GM23338 (cell line): ENCODE measurements at regions not wholly inside any gene's neighbourhood (a gene's known extent, or its start where the extent isn't known, plus 50 kb on each side); places are given as distances from the start of the nearest gene placed in this dataset.
"Not testable (repeated sequence)": the region's sequence is repeated elsewhere in the genome, so short reads cannot be mapped to it uniquely, and the experiment has no call there.

Source experiments
- ATAC-seq: fragments of 200-7000 bp; cut with Tn5 transposase; 3 replicates; pipeline ENCODE4 v1.9.1; 2020
- DNase-seq: peaks from one replicate; pipeline ENCODE4 v3.0.0-alpha.2; 2015; ENCODE audit warnings: low spot score
- H2AFZ ChIP-seq: fragments of 200-600 bp; sonication (generic); 2 replicates; pipeline ENCODE4 v1.8.0; 2016; ENCODE audit warnings: antibody characterized with exemption, mild to moderate bottlenecking, moderate library complexity
- H3F3A ChIP-seq: fragments of 200-600 bp; sonication (generic); replicated peaks from 2 replicates; pipeline ENCODE4 v1.8.0; 2017; ENCODE audit warnings: antibody characterized with exemption, mixed run types, low read depth
- H3K27ac ChIP-seq: fragments of 200-600 bp; sonication (generic); 2 replicates; pipeline ENCODE4 v1.6.1; 2016; ENCODE audit warnings: low read depth
- H3K27me3 ChIP-seq: fragments of 200-600 bp; sonication (generic); 2 replicates; pipeline ENCODE4 v1.8.0; 2016; ENCODE audit warnings: mild to moderate bottlenecking, mixed run types, moderate library complexity; ENCODE audit not compliant: insufficient read depth
- H3K36me3 ChIP-seq: fragments of 200-600 bp; sonication (generic); 2 replicates; pipeline ENCODE4 v1.8.0; 2016; ENCODE audit warnings: mild to moderate bottlenecking; ENCODE audit not compliant: insufficient read depth
- H3K4me1 ChIP-seq: fragments of 200-600 bp; sonication (generic); 2 replicates; pipeline ENCODE4 v1.8.0; 2016; ENCODE audit warnings: mild to moderate bottlenecking, moderate library complexity; ENCODE audit not compliant: insufficient read depth
- H3K4me2 ChIP-seq: fragments of 200-600 bp; sonication (generic); 2 replicates; pipeline ENCODE4 v1.7.1; 2017; ENCODE audit warnings: mixed run types
- H3K4me3 ChIP-seq: fragments of 200-600 bp; sonication (generic); 2 replicates; pipeline ENCODE4 v1.6.1; 2016; ENCODE audit warnings: mixed run types
- H3K79me2 ChIP-seq: fragments of 200-600 bp; sonication (generic); replicated peaks from 2 replicates; pipeline ENCODE4 v1.8.0; 2017; ENCODE audit warnings: mild to moderate bottlenecking; ENCODE audit not compliant: insufficient read depth
- H3K9me2 ChIP-seq: fragments of 200-600 bp; sonication (generic); 2 replicates; pipeline ENCODE4 v1.8.0; 2017; ENCODE audit not compliant: insufficient read depth
- H4K20me1 ChIP-seq: fragments of 200-600 bp; sonication (generic); replicated peaks from 2 replicates; pipeline ENCODE4 v1.8.0; 2017; ENCODE audit warnings: mild to moderate bottlenecking; ENCODE audit not compliant: insufficient read depth
- H3K27ac Mint-ChIP-seq: 2 replicates; pipeline ENCODE4 v1.8.0; 2020; ENCODE audit warnings: inconsistent platforms, mild to moderate bottlenecking, moderate library complexity, mixed read lengths
- H3K27me3 Mint-ChIP-seq: 3 replicates; pipeline ENCODE4 v1.8.0; 2022; ENCODE audit warnings: low read depth, mild to moderate bottlenecking, moderate library complexity, mixed read lengths, inconsistent platforms; ENCODE audit not compliant: insufficient read depth, poor library complexity
- H3K36me3 Mint-ChIP-seq: 3 replicates; pipeline ENCODE4 v1.8.0; 2021; ENCODE audit warnings: low read depth, mild to moderate bottlenecking, inconsistent platforms, moderate library complexity, mixed read lengths
- H3K4me1 Mint-ChIP-seq: 3 replicates; pipeline ENCODE4 v1.8.0; 2020; ENCODE audit warnings: mild to moderate bottlenecking, inconsistent platforms, mixed read lengths
- H3K4me3 Mint-ChIP-seq: 3 replicates; pipeline ENCODE4 v1.8.0; 2021; ENCODE audit warnings: moderate library complexity, mild to moderate bottlenecking, inconsistent platforms, mixed read lengths
- H3K9me3 Mint-ChIP-seq: 3 replicates; pipeline ENCODE4 v1.8.0; 2020; ENCODE audit warnings: moderate library complexity, mild to moderate bottlenecking, inconsistent platforms, mixed read lengths
- CREB1 ChIP-seq: fragments of 250-450 bp; sonication (Bioruptor Pico); IDR thresholded peaks from 2 replicates; pipeline ENCODE4 v1.5.0; 2020; ENCODE audit warnings: low read depth, mild to moderate bottlenecking, moderate library complexity
- NANOG ChIP-seq: IDR thresholded peaks from 2 replicates; pipeline ENCODE4 v1.6.1; 2016; ENCODE audit warnings: antibody characterized with exemption, borderline replicate concordance
- POLR2AphosphoS5 ChIP-seq: IDR thresholded peaks from 2 replicates; pipeline ENCODE4 v1.6.1; 2016; ENCODE audit warnings: antibody characterized with exemption, low read depth
- ZNF114 ChIP-seq: fragments of 250-450 bp; sonication (Bioruptor Pico); IDR thresholded peaks from 2 replicates; pipeline ENCODE4 v1.5.0; 2020; ENCODE audit warnings: mild to moderate bottlenecking, moderate library complexity
- TF ChIP-seq, protein P1 (sequence below), 2 experiments: fragments of 200-600 bp in 1 of 2; sonication (generic) in 1 of 2; conservative IDR thresholded peaks; 2 replicates each; pipeline versions ENCODE4 v1.5.1 to v1.6.1; 2016 to 2017; ENCODE audit warnings: antibody characterized with exemption in 2 of 2, low read depth in 2 of 2, mild to moderate bottlenecking in 2 of 2, moderate library complexity in 1 of 2
- TF ChIP-seq, protein P2 (sequence below): IDR thresholded peaks from 2 replicates; pipeline ENCODE4 v1.6.1; 2016; ENCODE audit warnings: antibody characterized with exemption
- TF ChIP-seq, protein P3 (sequence below): IDR thresholded peaks from one replicate; pipeline ENCODE4 v1.6.1; 2018; ENCODE audit warnings: antibody characterized with exemption; ENCODE audit not compliant: unreplicated experiment

DNA sequence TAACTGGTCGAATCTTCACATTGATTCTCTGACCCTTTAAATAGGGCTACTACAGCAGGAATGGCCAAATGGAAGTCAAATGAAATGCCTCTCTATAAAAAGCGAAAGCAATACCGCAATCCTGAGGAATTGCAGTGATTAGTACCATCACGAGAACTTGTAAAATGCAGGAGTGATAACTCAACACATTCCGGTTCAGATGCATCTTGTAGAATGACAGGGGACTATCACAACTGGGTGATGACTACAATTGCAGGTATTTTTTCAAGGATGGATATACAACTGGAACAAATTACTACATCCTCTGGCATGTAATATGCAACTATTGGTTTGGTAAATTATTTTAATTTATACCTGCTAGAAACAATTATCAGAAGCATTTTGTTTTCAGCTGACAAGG lies 140.4 kb downstream of the PCDH20 start:
- TF ChIP-seq NANOG, result no peak
- no peak for TF ChIP-seq POLR2AphosphoS5
- TF ChIP-seq, protein P1, sequence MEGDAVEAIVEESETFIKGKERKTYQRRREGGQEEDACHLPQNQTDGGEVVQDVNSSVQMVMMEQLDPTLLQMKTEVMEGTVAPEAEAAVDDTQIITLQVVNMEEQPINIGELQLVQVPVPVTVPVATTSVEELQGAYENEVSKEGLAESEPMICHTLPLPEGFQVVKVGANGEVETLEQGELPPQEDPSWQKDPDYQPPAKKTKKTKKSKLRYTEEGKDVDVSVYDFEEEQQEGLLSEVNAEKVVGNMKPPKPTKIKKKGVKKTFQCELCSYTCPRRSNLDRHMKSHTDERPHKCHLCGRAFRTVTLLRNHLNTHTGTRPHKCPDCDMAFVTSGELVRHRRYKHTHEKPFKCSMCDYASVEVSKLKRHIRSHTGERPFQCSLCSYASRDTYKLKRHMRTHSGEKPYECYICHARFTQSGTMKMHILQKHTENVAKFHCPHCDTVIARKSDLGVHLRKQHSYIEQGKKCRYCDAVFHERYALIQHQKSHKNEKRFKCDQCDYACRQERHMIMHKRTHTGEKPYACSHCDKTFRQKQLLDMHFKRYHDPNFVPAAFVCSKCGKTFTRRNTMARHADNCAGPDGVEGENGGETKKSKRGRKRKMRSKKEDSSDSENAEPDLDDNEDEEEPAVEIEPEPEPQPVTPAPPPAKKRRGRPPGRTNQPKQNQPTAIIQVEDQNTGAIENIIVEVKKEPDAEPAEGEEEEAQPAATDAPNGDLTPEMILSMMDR (conservative IDR thresholded peaks at IDR 0.05; ENCODE audit: low read depth in 2 of 2), result no peak
- Histone ChIP-seq H3K27me3 (no peaks in the 10 kb centered on the region), H3K4me1 (no peaks in the 10 kb centered on the region), H3K79me2 (no peaks in the 10 kb centered on the region), H3K4me3 (no peak overlapping the region), H4K20me1 (no peaks in the 10 kb centered on the region), H3K9me2 (peaks cover 4% of the 10 kb centered on the region; the same call in 1 of the 2 replicates), H3K36me3 (no peaks in the 10 kb centered on the region), H3K4me2 (no peak overlapping the region), H3F3A (no peaks in the 10 kb centered on the region), H3K27ac (no peak overlapping the region), H2AFZ (no peak overlapping the region)
- H3K4me3 Mint-ChIP-seq, result no peak overlapping the region
- peaks cover 21% of the 10 kb centered on the region for H3K9me3 Mint-ChIP-seq
- peaks cover 5% of the 10 kb centered on the region; the same call in 2 of the 3 replicates for H3K36me3 Mint-ChIP-seq
- no peaks in the 10 kb centered on the region for H3K4me1 Mint-ChIP-seq
- peaks cover 2% of the 10 kb centered on the region for H3K27me3 Mint-ChIP-seq
- ATAC-seq, result no peak
- no peak for DNase-seq
- no peak overlapping the region for H3K27ac Mint-ChIP-seq

DNA sequence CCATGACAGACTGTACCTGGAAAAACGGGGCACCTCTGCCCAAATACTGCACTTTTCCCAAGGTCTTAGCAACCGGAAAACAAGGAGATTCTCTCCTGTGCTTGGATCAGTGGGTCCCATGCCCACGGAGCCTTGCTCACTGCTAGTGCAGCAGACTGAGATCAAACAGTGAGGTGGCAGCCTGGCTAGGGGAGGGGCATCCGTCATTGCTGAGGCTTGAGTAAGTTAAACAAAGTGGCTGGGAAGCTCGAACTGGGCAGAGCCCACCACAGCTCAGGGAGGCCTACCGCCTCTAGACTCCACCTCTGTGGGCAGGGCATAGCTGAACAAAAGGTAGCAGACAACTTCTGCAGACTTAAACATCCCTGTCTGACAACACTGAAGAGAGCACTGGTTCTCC lies 148.8 kb downstream of the PCDH20 start:
- H3K79me2 ChIP-seq, result not testable (repeated sequence)

DNA sequence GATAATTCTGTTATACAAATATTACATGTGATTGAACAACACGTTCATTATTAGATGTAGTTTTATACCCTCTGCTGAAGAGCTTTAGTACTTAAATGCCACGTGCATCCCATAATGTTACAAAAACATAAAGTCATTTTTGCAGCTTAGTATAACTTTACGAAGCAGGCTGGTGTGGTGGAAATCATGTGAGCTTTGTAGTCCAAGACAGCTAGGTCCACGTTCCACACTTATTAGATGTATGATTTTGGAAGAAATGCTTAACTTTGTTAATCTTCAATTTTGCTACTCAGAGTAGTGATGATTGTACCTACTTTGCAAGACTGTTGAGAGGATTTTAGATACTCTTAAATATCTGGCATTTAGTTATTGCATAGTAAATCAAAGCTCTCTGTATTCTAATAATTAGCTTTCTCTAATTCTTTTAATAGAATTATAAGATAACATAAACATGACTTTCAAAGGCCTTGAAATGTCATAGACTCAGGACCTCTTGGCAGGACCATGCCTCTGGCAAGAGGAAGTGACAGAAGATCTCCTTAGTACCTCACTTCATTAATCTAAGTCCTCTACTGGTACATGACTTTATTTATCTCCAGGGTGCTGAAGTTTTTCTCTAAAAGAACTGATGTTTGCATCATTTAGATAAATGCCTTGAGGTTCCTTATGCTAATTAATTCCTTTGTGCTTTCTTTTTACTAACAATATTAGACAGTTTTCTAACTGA lies 153.7 kb downstream of the PCDH20 start:
- H2AFZ ChIP-seq, result no peak overlapping the region
- Mint-ChIP-seq H3K27ac (no peak overlapping the region), H3K4me3 (no peak overlapping the region), H3K9me3 (no peaks in the 10 kb centered on the region), H3K27me3 (no peaks in the 10 kb centered on the region), H3K4me1 (no peaks in the 10 kb centered on the region), H3K36me3 (no peaks in the 10 kb centered on the region)
- H3K9me2 ChIP-seq, result no peaks in the 10 kb centered on the region
- no peaks in the 10 kb centered on the region for H3K79me2 ChIP-seq
- no peaks in the 10 kb centered on the region for H3K4me1 ChIP-seq
- no peaks in the 10 kb centered on the region for H3F3A ChIP-seq
- no peak for DNase-seq
- H3K27me3 ChIP-seq, result no peaks in the 10 kb centered on the region
- ATAC-seq, result no peak
- no peak overlapping the region for H3K4me3 ChIP-seq
- H3K27ac ChIP-seq, result no peak overlapping the region
- no peaks in the 10 kb centered on the region for H4K20me1 ChIP-seq
- no peaks in the 10 kb centered on the region for H3K36me3 ChIP-seq
- no peak overlapping the region for H3K4me2 ChIP-seq
- TF ChIP-seq, protein P2, sequence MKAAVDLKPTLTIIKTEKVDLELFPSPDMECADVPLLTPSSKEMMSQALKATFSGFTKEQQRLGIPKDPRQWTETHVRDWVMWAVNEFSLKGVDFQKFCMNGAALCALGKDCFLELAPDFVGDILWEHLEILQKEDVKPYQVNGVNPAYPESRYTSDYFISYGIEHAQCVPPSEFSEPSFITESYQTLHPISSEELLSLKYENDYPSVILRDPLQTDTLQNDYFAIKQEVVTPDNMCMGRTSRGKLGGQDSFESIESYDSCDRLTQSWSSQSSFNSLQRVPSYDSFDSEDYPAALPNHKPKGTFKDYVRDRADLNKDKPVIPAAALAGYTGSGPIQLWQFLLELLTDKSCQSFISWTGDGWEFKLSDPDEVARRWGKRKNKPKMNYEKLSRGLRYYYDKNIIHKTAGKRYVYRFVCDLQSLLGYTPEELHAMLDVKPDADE, result no peak
- TF ChIP-seq, protein P3, sequence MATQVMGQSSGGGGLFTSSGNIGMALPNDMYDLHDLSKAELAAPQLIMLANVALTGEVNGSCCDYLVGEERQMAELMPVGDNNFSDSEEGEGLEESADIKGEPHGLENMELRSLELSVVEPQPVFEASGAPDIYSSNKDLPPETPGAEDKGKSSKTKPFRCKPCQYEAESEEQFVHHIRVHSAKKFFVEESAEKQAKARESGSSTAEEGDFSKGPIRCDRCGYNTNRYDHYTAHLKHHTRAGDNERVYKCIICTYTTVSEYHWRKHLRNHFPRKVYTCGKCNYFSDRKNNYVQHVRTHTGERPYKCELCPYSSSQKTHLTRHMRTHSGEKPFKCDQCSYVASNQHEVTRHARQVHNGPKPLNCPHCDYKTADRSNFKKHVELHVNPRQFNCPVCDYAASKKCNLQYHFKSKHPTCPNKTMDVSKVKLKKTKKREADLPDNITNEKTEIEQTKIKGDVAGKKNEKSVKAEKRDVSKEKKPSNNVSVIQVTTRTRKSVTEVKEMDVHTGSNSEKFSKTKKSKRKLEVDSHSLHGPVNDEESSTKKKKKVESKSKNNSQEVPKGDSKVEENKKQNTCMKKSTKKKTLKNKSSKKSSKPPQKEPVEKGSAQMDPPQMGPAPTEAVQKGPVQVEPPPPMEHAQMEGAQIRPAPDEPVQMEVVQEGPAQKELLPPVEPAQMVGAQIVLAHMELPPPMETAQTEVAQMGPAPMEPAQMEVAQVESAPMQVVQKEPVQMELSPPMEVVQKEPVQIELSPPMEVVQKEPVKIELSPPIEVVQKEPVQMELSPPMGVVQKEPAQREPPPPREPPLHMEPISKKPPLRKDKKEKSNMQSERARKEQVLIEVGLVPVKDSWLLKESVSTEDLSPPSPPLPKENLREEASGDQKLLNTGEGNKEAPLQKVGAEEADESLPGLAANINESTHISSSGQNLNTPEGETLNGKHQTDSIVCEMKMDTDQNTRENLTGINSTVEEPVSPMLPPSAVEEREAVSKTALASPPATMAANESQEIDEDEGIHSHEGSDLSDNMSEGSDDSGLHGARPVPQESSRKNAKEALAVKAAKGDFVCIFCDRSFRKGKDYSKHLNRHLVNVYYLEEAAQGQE, result no peak
- TF ChIP-seq POLR2AphosphoS5 (no peak), CREB1 (CRISPR knock-in tag) (no peak), ZNF114 (CRISPR knock-in tag) (no peak)

More for the DNA sequence above, 148.8 kb downstream of the PCDH20 start:
- not testable (repeated sequence) for H3K27ac Mint-ChIP-seq, H3K36me3 ChIP-seq, H3K4me3 ChIP-seq, H3F3A ChIP-seq, H3K4me1 ChIP-seq, H3K4me1 Mint-ChIP-seq, H3K4me3 Mint-ChIP-seq, ATAC-seq, H3K9me2 ChIP-seq, H4K20me1 ChIP-seq, H3K27ac ChIP-seq, DNase-seq, H3K27me3 ChIP-seq, H3K4me2 ChIP-seq, H3K27me3 Mint-ChIP-seq, H2AFZ ChIP-seq, H3K36me3 Mint-ChIP-seq
- peaks cover 33% of the 10 kb centered on the region for H3K9me3 Mint-ChIP-seq
